KBM-7 (cell line): ENCODE measurements at regions not wholly inside any gene's neighbourhood (a gene's known extent, or its start where the extent isn't known, plus 50 kb on each side); places are given as distances from the start of the nearest gene placed in this dataset.
"Not testable (repeated sequence)": the region's sequence is repeated elsewhere in the genome, so short reads cannot be mapped to it uniquely, and the experiment has no call there.

ENCODE experiments used
- DNase-seq: peaks from one replicate; pipeline ENCODE4 v3.0.0-alpha.2; 2015
- in situ Hi-C: fragments of 300-500 bp; cut with MboI; formaldehyde crosslinking; loops from 2 replicates; pipeline ENCODE4 v1.14.3; 2020; ENCODE audit warnings: low sequenced_read_pairs, low pct_unique_long_range_greater_than_20kb, mixed read lengths

DNA sequence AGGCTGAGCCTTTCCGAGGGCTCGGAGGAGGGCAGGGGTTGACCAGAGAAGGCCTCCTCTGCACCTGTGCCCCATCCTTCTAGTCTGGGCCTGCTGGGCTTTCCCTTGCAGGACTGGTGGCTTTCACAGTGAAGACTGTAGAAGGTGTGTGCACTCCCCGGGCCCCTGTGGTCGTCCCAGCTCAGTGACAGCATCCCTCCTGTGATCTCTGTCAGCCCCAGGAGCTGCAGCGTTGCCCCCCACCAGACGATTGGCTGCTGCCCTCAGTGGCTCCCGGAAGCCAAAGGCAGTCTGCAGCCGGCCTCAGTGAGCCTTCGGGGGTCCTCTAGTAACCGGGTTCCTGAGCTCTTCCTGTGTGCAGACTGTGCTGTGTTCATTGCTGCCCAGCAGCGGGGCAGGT is 69.4 kb upstream of the EN2 start:
- no peak for DNase-seq
- in situ Hi-C loops = loop anchor here (25.0 kb wide), 1 partner anchor 374 kb away; no protein-coding TSS in a partner anchor

DNA sequence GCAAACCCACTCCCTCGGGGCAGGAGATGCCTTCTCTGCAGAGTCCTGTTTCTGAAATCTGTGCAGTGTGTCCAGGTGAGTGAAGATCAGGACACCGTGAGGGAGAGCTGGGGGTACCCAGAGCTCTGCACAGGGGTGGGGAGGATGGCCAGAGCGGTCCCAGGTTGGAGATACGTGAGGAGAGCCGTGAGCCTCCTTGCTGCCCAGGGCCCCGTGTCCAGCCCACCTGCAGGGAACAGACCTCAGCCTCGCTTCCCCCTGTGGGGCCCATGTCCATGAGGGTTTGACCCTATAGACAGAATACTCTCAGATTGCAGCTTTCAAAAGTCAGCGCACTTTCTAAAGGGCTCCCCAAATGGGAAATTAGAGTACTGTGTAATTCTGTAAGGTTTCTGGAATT is 66.5 kb upstream of the EN2 start:
- in situ Hi-C loops = loop anchor here (25.0 kb wide), 1 partner anchor 371 kb away; no protein-coding TSS in a partner anchor

DNA sequence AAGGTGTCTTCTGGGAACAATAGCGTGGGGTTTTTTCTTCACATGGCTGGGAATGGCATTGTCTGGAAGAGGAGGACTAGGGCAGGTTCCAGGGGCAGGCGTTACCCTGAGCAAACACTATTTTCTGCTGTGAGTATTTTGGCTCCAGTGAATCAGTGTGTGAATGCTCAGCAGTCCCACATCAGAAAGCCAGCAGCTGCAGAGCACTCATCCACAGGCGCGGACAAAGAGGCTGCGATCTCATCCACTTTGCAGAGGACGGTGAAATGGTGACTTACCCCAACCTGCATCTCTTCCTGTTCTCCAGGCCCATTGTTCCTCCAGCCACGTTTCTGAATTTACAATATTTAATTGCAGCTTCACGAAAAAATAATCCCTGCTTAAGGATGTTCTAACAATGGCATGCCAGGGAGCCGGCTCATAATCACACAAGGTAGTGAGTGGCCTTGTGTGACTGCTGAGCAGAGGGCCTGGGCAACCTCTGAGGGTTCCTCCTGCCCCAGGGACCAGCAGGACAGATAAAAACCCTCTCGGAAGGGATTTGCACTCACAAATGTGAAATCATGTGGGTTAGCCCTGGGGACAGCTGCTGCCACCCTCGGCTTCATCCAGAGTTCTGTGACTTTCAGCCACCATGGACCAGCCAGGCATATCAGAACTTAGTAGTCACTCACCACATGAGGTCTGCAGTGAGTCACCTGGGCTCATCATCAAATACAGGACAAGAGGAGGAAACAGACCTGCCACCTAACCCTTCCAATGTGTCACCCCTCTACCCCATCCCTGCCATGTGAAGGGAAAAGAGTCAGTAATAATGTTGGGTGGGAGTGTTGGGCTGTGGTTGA is 65.0 kb upstream of the EN2 start:
- DNase-seq = no peak
- in situ Hi-C loops = loop anchor here (25.0 kb wide), 1 partner anchor 369 kb away; no protein-coding TSS in a partner anchor

More for the DNA sequence above, 66.5 kb upstream of the EN2 start:
- DNase-seq = no peak

DNA sequence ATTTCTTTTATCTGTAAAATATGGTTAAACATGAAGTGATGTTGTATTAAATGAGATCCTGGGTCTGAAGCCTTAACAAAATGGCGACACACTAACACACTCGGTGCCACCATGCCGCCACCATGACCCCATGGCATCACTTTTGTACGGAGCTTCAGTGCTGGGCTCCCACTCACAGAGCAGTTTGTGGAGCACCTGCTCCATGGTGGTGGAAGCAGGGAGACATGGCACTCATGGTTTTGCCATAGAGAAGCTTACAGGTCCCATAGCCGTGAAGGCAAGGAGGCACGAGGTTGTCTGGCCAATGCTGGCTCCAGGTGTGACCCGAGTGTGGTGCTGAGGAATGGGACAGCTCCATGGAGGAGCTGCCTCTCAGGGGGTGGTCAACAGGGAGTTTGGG is 63.5 kb upstream of the EN2 start:
- in situ Hi-C loops = loop anchor here (25.0 kb wide), 1 partner anchor 368 kb away; no protein-coding TSS in a partner anchor
- no peak for DNase-seq

DNA sequence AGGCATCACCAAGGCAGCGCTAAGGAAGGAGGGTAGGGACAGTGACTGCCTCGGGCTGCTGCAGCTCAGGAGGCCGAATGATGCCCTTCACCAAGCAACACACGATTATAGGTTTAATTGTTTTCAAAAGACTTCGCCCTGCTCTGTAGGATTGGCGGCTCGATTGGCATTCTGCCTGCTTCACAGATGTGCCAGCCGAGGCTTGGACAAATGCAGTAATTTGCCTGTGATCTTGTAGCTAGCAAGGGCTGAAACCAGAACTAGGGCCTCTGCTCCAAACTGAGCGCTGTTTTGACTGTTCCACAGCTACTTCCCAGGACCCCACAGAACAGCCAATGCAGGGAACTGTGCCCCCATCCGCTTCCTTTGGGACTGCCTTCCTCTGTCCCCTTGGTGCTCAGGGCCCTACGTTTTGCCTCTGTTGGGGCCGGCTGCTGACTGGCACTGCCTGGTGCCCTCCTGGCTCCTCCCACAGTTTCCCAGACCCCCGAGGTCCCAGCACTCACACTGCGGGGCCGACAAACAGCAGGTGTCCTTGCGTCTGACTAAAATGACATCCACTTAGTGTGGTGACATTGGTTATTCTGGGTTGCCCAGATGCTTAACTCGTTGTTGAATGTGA is 62.6 kb upstream of the EN2 start:
- DNase-seq = no peak
- in situ Hi-C loops = loop anchor here (25.0 kb wide), 1 partner anchor 367 kb away; no protein-coding TSS in a partner anchor

DNA sequence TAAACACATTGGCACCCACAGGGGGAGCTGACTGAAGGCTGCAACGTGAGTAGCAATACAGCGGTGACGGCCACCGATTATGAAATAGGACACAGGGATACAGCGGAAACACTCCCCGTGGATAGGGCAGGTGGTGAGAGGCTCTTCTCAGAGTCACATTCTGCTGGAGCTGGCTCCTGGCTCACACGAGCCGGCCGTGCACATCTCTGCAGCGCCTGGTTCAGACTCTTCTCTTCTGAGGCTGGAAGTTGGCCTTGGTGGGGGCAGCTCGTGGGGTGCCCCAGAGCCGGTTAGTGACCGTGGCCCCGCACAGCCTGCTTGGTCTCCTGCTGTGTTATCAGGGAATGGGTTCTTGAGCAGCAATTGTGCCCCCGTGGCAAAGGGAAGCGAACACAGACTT is 61.3 kb upstream of the EN2 start:
- no peak for DNase-seq
- in situ Hi-C loops = loop anchor here (25.0 kb wide), 1 partner anchor 366 kb away; no protein-coding TSS in a partner anchor

DNA sequence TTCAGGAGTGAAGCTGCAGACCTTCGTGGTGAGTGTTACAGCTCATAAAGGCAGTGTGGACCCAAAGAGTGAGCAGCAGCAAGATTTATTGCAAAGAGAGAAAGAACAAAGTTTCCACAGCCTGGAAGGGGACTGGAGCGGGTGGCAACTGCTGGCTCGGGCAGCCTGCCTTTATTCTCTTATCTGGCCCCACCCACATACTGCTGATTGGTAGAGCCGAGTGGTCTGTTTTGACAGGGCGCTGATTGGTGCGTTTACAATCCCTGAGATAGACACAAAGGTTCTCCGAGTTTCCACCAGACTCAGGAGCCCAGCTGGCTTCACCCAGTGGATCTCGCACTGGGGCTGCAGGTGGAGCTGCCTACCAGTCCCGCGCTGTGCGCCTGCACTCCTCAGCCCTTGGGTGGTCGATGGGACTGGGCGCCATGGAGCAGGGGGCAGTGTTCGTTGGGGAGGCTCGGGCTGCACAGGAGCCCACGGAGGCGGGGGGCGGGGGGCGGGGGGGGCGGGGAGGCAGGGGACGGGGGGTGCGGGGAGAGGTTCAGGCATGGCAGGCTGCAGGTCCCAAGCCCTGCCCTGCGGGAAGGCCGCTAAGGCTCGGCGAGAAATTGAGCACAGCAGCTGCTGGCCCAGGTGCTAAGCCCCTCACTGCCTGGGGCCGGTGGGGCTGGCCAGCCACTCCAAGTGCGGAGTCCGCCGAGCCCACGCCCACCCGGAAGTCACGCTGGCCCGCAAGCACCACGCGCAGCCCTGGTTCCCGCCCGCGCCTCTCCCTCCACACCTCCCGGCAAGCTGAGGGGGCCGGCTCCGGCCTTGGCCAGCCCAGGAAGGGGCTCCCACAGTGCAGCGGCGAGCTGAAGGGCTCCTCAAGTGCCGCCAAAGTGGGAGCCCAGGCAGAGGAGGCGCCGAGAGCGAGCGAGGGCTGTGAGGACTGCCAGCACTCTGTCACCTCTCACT is 59.9 kb upstream of the EN2 start:
- not testable (repeated sequence) for DNase-seq
- in situ Hi-C loops = loop anchor here (25.0 kb wide), 1 partner anchor 364 kb away; no protein-coding TSS in a partner anchor

DNA sequence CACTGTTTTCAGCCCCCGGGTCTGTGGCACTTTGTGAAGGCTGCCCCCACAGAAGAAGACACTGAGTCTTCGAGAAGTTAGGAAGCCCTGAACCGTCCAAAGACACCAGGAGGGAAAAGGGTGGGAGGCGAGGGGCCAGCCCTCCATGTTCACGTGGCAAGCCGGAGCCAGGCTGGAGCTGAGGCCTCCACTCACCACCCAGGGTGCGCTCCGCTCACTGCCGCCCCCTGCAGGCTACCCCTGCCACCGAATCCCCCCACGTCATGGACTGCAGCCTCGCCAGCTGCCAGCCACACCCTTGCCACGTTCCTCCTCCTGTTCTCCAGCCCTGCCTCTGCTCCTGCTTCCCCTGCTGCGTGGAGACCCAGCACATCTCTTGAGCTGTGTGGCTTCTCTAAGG is 59.0 kb upstream of the EN2 start:
- in situ Hi-C loops = loop anchor here (25.0 kb wide), 1 partner anchor 363 kb away; no protein-coding TSS in a partner anchor

DNA sequence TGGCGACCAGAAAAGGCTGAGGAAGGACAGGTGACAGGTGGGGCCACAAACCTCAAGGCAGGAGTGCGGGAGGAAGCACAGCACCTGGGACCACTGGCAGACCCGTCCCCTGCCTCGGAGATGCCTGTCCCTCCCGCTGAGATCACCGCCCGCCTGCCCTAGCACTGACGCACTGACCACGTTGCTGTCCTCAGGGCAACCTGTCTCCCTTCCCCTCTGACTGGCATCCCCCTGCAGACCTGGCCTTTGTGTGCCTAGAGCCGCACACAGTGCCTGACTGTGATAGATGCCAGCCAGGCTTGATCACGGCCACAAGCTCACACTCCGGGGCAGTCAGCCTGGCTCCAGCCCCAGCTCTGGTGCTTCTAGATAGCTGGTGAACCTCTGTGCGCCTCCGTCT is 58.4 kb upstream of the EN2 start:
- in situ Hi-C loops = loop anchor here (25.0 kb wide), 1 partner anchor 363 kb away; no protein-coding TSS in a partner anchor
- DNase-seq = no peak

More for the DNA sequence above, 59.0 kb upstream of the EN2 start:
- DNase-seq = peak; percentile 39

DNA sequence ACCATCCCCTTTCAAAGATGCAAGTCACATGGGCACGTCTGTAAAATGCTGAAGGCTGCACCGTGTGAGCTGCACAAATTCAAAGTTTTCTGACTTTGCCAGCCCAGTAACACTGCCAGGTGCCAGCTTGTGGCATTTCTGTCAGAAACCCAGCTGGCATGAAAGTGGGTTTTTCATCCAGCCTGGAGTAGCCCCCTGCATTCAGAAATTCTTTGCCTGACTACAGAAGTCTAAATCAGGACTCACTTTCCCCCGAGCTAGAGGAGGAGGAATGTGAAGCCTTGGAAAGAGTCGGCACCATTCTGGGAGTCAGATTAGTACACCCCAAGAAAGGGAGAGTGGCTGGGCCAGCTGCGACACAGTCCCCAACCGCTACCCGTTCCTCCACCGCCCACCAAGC is 56.7 kb upstream of the EN2 start:
- in situ Hi-C loops = no loop called here
- no peak for DNase-seq

DNA sequence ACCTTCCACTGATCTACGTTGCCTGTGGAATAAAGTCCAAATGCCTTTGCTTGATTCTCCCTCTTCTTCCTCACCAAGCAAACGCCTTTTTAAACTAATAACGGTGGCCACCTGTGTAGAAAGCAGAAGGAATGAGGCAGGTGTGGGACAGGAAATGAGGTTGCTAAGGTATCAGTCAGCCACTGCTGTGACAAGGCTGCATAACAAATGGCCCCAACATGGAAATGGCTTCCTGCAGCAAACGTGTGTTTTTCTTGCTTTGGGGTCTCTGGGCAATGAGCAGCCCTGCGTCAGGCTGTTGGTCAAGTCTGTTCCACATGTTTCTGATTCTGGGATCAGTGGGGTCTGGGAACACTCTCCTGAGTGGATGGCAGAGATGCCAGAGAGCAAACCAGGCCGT is 56.0 kb upstream of the EN2 start:
- DNase-seq = no peak
- in situ Hi-C loops = no loop called here

DNA sequence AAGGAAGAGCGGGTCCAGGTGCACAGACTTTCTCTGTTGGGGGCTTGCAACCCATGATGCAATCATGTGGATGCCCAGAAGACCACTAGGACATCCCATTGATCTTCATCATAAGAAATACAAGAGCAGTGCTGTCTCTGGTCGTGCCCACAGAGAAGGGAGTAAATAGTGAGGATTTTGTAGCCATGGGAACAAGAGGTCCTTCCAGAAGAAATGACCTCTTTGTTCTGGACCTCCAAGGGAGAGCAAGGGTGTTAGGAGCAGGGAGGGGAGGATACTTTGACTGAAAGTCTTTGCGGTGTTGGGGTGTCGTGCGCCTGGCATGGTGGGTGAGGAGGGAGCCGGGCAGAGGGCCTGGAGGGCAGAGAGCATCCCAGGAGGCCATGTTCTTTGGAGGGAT is 55.0 kb upstream of the EN2 start:
- no peak for DNase-seq
- in situ Hi-C loops = no loop called here

DNA sequence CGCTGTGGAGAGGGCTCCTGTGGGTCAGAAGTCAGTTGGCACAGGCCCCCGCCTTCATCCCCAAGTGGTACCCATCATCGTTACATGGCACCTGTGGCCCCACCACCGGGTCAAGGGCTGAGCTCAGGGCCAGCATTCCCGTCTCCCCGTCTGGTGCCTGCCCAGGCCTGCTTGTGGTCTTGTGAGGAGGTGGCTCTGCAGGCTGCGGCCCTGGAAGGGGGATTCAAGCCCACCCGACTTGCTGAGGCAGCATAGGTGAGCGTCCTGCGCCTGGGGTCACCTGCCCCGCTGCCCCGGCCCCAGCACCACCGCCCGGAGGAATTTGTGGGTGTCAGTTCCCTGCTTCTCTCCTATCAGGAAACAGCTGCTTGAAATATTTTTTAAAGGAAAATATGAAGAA is 53.0 kb upstream of the EN2 start:
- in situ Hi-C loops = no loop called here
- no peak for DNase-seq

DNA sequence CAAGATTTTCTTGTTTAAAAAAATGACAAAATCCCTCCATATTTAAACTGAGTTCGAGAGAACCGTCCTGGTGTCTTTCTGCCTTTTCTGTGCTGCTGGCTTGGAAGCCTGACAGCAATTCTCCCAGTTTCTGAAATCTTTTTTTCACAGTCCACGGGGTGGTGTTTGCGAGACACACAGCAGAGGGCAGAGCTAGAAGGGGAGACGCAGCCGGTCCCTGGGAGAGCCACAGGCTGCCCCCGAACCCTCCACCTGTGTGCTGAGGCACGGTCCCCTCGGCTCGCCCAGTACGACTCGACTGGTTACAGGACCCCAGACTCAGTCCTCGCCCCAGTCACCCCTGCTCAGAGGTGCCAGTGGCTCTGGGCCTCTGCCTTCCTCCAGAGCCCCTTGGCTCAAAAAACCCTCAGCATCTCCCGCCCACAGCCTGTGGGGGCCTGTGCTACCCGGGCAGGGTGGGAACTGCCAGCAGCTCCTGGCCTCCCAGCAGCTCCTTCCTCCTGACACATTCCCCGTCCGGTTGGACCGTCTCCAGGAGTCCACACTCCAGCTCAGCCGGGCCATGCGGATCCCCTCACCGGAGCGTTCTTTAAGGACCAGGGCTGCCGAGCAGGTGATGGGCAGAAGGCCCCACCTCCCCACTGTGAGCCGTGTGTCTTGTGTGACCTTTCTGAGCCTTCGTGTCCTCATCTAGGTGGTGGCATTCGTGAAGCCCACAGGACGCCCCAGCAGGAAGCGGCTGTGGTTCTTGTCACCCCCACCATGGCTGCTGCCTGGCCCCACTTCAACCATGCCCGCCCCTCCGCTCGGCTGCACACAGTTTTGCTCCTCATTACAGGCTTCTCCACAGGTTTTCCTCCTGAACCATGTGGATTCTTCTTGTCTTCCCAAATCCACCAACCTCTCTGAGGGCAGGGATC is 52.3 kb upstream of the EN2 start:
- in situ Hi-C loops = no loop called here
- DNase-seq = peak; percentile 5

DNA sequence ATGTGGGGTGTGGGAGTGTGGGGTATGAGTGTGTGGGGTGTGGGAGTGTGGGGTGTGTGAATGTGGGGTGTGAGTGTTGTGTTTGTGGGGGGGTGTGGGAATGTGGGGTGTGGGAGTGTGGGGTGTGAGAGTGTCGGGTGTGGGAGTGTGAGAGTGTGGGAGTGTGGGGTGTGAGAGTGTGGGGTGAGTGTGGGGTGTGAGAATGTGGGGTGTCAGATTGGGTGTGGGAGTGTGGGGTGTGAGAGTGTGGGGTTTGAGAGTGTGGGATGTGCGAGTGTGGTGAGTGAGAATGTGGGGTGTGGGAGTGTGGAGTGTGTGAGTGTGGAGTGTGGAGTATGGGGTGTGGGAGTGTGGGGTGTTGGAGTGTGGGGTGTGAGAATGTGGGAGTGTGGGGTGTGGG is 50.1 kb upstream of the EN2 start:
- DNase-seq = no peak
- in situ Hi-C loops = no loop called here
